MM.1S (cell line): ENCODE measurements at regions not wholly inside any gene's neighbourhood (a gene's known extent, or its start where the extent isn't known, plus 50 kb on each side); places are given as distances from the start of the nearest gene placed in this dataset.

Experiments
- DNase-seq: peaks from one replicate; pipeline ENCODE4 v3.0.0-alpha.2; 2015
- H2AFZ ChIP-seq: fragments of 300-600 bp; sonication (generic); 2 replicates; pipeline ENCODE4 v1.6.0; 2016; ENCODE audit warnings: antibody characterized with exemption, low read length
- H3F3A ChIP-seq: fragments of 300-600 bp; sonication (generic); 2 replicates; pipeline ENCODE4 v1.6.1; 2016; ENCODE audit warnings: mild to moderate bottlenecking, antibody characterized with exemption, low read length, moderate library complexity, mixed read lengths; ENCODE audit not compliant: insufficient read depth
- H3K27ac ChIP-seq: fragments of 300-600 bp; sonication (generic); 2 replicates; pipeline ENCODE4 v1.5.1; 2016; ENCODE audit warnings: mild to moderate bottlenecking, low read length
- H3K27me3 ChIP-seq: fragments of 300-600 bp; sonication (generic); replicated peaks from 2 replicates; pipeline ENCODE4 v1.6.0; 2016; ENCODE audit warnings: low read length; ENCODE audit not compliant: insufficient read depth
- H3K36me3 ChIP-seq: fragments of 300-600 bp; sonication (generic); replicated peaks from 2 replicates; pipeline ENCODE4 v1.6.1; 2016; ENCODE audit warnings: mild to moderate bottlenecking, low read length, mixed read lengths; ENCODE audit not compliant: insufficient read depth
- H3K4me1 ChIP-seq: fragments of 300-600 bp; sonication (generic); 2 replicates; pipeline ENCODE4 v1.6.1; 2016; ENCODE audit warnings: low read length, mixed read lengths
- H3K4me2 ChIP-seq: fragments of 300-600 bp; sonication (generic); 2 replicates; pipeline ENCODE4 v1.6.0; 2016; ENCODE audit warnings: low read depth, low read length
- H3K4me3 ChIP-seq: fragments of 300-600 bp; sonication (generic); 2 replicates; pipeline ENCODE4 v1.5.1; 2016; ENCODE audit warnings: low read length, mixed read lengths
- H3K79me2 ChIP-seq: fragments of 300-600 bp; sonication (generic); 2 replicates; pipeline ENCODE4 v1.6.1; 2016; ENCODE audit warnings: mixed run types, low read length, mixed read lengths
- H3K9ac ChIP-seq: fragments of 300-600 bp; sonication (generic); 2 replicates; pipeline ENCODE4 v1.6.1; 2016; ENCODE audit warnings: low read length, mixed read lengths
- H3K9me2 ChIP-seq: fragments of 300-600 bp; sonication (generic); replicated peaks from 2 replicates; pipeline ENCODE4 v1.6.1; 2016; ENCODE audit warnings: mild to moderate bottlenecking, low read length, mixed read lengths; ENCODE audit not compliant: insufficient read depth
- H3K9me3 ChIP-seq: fragments of 300-600 bp; sonication (generic); replicated peaks from 2 replicates; pipeline ENCODE4 v1.6.1; 2016; ENCODE audit warnings: mild to moderate bottlenecking, low read length, mixed read lengths; ENCODE audit not compliant: insufficient read depth
- H4K20me1 ChIP-seq: fragments of 300-600 bp; sonication (generic); 2 replicates; pipeline ENCODE4 v1.6.1; 2016; ENCODE audit warnings: mild to moderate bottlenecking, low read length, moderate library complexity, mixed read lengths; ENCODE audit not compliant: insufficient read depth
- CTCF ChIP-seq: fragments of 300-600 bp; sonication (generic); IDR thresholded peaks from 2 replicates; pipeline ENCODE4 v1.5.1; 2016; ENCODE audit warnings: antibody characterized with exemption, low read length, mixed read lengths
- EZH2 ChIP-seq: fragments of 300-600 bp; sonication (generic); optimal IDR thresholded peaks from 2 replicates; pipeline ENCODE3; 2017; ENCODE audit warnings: low read depth, mild to moderate bottlenecking, antibody characterized with exemption, low read length, mixed read lengths
- EZH2phosphoT487 ChIP-seq: fragments of 300-600 bp; sonication (generic); IDR thresholded peaks from 2 replicates; pipeline ENCODE4 v1.6.1; 2018; ENCODE audit warnings: antibody characterized with exemption, low read length

DNA sequence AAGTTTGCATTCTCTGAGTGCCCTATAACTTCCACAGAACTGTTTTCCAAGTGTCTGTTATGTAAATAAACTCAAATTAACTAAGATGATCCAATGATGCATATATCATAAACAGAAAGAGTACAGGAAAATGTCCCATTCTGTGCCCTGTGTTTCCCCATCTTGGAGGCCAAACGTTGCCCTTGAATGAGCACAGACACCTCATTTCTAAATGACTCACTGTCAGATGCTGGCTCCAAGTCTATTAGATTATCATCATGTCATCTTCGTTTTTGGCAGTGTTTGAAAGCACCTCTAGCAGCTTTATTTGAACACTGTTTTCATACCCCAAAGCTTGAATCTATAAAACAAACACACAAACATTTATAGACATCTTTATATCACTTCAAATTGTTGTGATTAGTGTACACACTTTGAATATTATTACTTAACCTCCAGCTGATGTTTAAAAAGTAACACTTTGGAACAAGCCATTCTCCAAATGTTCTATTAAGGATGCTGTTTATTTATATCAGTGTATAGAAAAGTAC, 424.2 kb downstream of the NOVA1 start:
- no peak overlapping the region for H3K4me2 ChIP-seq
- no peak for DNase-seq
- H3K9me3 ChIP-seq = no peaks in the 10 kb centered on the region
- H3K27ac ChIP-seq = no peak overlapping the region
- H3K79me2 ChIP-seq = no peaks in the 10 kb centered on the region
- TF ChIP-seq EZH2 (no peak), EZH2phosphoT487 (no peak), CTCF (no peak)
- no peak overlapping the region for H3K4me3 ChIP-seq
- H3K4me1 ChIP-seq = no peaks in the 10 kb centered on the region
- H3K27me3 ChIP-seq = no peaks in the 10 kb centered on the region
- H3K9ac ChIP-seq = no peak overlapping the region
- no peaks in the 10 kb centered on the region for H4K20me1 ChIP-seq
- no peaks in the 10 kb centered on the region for H3F3A ChIP-seq
- H3K36me3 ChIP-seq = no peaks in the 10 kb centered on the region
- H3K9me2 ChIP-seq = no peaks in the 10 kb centered on the region
- no peak overlapping the region for H2AFZ ChIP-seq

DNA sequence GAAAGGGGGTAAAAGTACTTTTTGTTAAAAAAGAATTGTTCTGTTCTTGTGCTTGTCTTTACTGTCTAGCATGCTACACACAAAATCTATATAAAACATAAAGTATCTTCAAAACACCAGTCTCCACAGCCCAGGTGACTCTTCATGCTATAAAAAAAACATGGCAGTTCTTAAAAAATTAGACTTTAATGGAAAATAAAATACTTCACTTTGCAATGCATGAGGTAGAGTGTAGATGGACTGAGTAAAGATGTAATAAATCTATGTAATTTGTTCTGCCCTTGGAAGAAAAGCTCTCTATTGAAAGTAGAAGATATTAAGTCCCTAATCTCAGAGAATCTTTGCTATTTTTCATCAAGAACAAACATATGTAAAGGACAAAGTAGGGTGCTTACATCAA, 425.4 kb downstream of the NOVA1 start:
- Histone ChIP-seq H2AFZ (no peak overlapping the region), H3K27me3 (no peaks in the 10 kb centered on the region), H3K79me2 (no peaks in the 10 kb centered on the region), H3K27ac (no peak overlapping the region), H3F3A (no peaks in the 10 kb centered on the region), H3K9me2 (no peaks in the 10 kb centered on the region), H3K9ac (no peak overlapping the region), H3K4me1 (no peaks in the 10 kb centered on the region), H3K36me3 (no peaks in the 10 kb centered on the region), H3K4me2 (no peak overlapping the region), H3K9me3 (no peaks in the 10 kb centered on the region), H4K20me1 (no peaks in the 10 kb centered on the region), H3K4me3 (no peak overlapping the region)
- DNase-seq = no peak
- TF ChIP-seq EZH2 = no peak
- TF ChIP-seq EZH2phosphoT487 = no peak
- no peak for TF ChIP-seq CTCF

DNA sequence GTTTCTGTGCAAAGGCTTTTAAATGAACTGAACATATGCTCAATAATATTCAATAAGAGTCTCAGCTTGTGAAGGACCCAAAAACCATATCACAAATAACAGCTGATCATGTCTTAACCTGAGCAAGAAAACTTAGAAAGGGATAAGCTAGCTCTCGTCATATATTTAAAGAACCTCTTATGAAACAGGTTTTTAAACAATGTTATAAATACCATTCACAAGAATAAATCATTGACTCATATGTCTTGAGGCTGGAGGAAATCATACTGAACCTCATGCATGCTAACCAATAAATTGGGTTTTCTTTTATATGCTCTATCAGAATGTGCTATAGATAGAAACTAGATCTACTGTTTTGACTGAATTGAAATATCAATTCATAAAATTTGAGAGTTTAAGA, 426.9 kb downstream of the NOVA1 start:
- no peaks in the 10 kb centered on the region for H3K9me2 ChIP-seq
- H3K4me3 ChIP-seq = no peak overlapping the region
- no peak overlapping the region for H3K4me2 ChIP-seq
- H3K9ac ChIP-seq = no peak overlapping the region
- no peak for DNase-seq
- no peak overlapping the region for H2AFZ ChIP-seq
- H3K4me1 ChIP-seq = no peaks in the 10 kb centered on the region
- no peak overlapping the region for H3K27ac ChIP-seq
- H4K20me1 ChIP-seq = no peaks in the 10 kb centered on the region
- H3K79me2 ChIP-seq = no peaks in the 10 kb centered on the region
- no peaks in the 10 kb centered on the region for H3K9me3 ChIP-seq
- no peaks in the 10 kb centered on the region for H3K36me3 ChIP-seq
- no peak for TF ChIP-seq EZH2
- TF ChIP-seq EZH2phosphoT487 = no peak
- no peak for TF ChIP-seq CTCF
- no peaks in the 10 kb centered on the region for H3F3A ChIP-seq
- no peaks in the 10 kb centered on the region for H3K27me3 ChIP-seq
